ENCODE measurements at regions not wholly inside any gene's neighbourhood (a gene's known extent, or its start where the extent isn't known, plus 50 kb on each side); places are given as distances from the start of the nearest gene placed in this dataset.

GRCh38 chr6:28720357-28721231 lies 194.9 kb downstream of the GPX5 start:
- DNase-seq: no peak
- in situ Hi-C loops (cut with HindIII; ENCODE audit: low pct_ligation_motif_present, low pct_unique_long_range_greater_than_20kb, low sequenced_read_pairs): no loop called here

- DNase-seq: no peak
- in situ Hi-C loops (cut with HindIII; ENCODE audit: low pct_ligation_motif_present, low pct_unique_long_range_greater_than_20kb, low sequenced_read_pairs): no loop called here
Measured at GRCh38 chr6:28721372-28721771, 195.7 kb downstream of the GPX5 start.

- no peak for DNase-seq
- in situ Hi-C loops (cut with HindIII; ENCODE audit: low pct_ligation_motif_present, low pct_unique_long_range_greater_than_20kb, low sequenced_read_pairs): no loop called here
Measured at GRCh38 chr6:28724395-28724794, 198.7 kb downstream of the GPX5 start.

GRCh38 chr6:28725274-28725809 lies 198.4 kb downstream of the TRIM27 start:
- in situ Hi-C loops (cut with HindIII; ENCODE audit: low pct_ligation_motif_present, low pct_unique_long_range_greater_than_20kb, low sequenced_read_pairs): no loop called here
- no peak for DNase-seq

GRCh38 chr6:28725890-28726348 lies 197.9 kb downstream of the TRIM27 start:
- DNase-seq: no peak
- in situ Hi-C loops (cut with HindIII; ENCODE audit: low pct_ligation_motif_present, low pct_unique_long_range_greater_than_20kb, low sequenced_read_pairs): no loop called here

GRCh38 chr6:28726569-28727309 lies 197.0 kb downstream of the TRIM27 start:
- DNase-seq: no peak
- in situ Hi-C loops (cut with HindIII; ENCODE audit: low pct_ligation_motif_present, low pct_unique_long_range_greater_than_20kb, low sequenced_read_pairs): no loop called here

GRCh38 chr6:28727559-28728211 lies 196.1 kb downstream of the TRIM27 start:
- DNase-seq: no peak
- in situ Hi-C loops (cut with HindIII; ENCODE audit: low pct_ligation_motif_present, low pct_unique_long_range_greater_than_20kb, low sequenced_read_pairs): no loop called here

- DNase-seq: no peak
- in situ Hi-C loops (cut with HindIII; ENCODE audit: low pct_ligation_motif_present, low pct_unique_long_range_greater_than_20kb, low sequenced_read_pairs): no loop called here
Measured at GRCh38 chr6:28729501-28730402, 194.0 kb downstream of the TRIM27 start.

GRCh38 chr6:28732052-28732451 lies 191.7 kb downstream of the TRIM27 start:
- in situ Hi-C loops (cut with HindIII; ENCODE audit: low pct_ligation_motif_present, low pct_unique_long_range_greater_than_20kb, low sequenced_read_pairs): no loop called here
- no peak for DNase-seq

- no peak for DNase-seq
- in situ Hi-C loops (cut with HindIII; ENCODE audit: low pct_ligation_motif_present, low pct_unique_long_range_greater_than_20kb, low sequenced_read_pairs): no loop called here
Measured at GRCh38 chr6:28734443-28734959, 189.3 kb downstream of the TRIM27 start.

GRCh38 chr6:28736121-28736520 lies 187.7 kb downstream of the TRIM27 start:
- in situ Hi-C loops (cut with HindIII; ENCODE audit: low pct_ligation_motif_present, low pct_unique_long_range_greater_than_20kb, low sequenced_read_pairs): no loop called here

GRCh38 chr6:28737750-28738395 lies 185.9 kb downstream of the TRIM27 start:
- no peak for DNase-seq
- in situ Hi-C loops (cut with HindIII; ENCODE audit: low pct_ligation_motif_present, low pct_unique_long_range_greater_than_20kb, low sequenced_read_pairs): no loop called here

More at GRCh38 chr6:28736121-28736520, 187.7 kb downstream of the TRIM27 start:
- no peak for DNase-seq

GRCh38 chr6:28738396-28738765 lies 185.4 kb downstream of the TRIM27 start:
- DNase-seq: no peak
- in situ Hi-C loops (cut with HindIII; ENCODE audit: low pct_ligation_motif_present, low pct_unique_long_range_greater_than_20kb, low sequenced_read_pairs): no loop called here

- in situ Hi-C loops (cut with HindIII; ENCODE audit: low pct_ligation_motif_present, low pct_unique_long_range_greater_than_20kb, low sequenced_read_pairs): no loop called here
- DNase-seq: no peak
Measured at GRCh38 chr6:28741363-28741762, 182.4 kb downstream of the TRIM27 start.

GRCh38 chr6:28742668-28743270 lies 181.0 kb downstream of the TRIM27 start:
- peak; percentile 78 for DNase-seq
- in situ Hi-C loops (cut with HindIII; ENCODE audit: low pct_ligation_motif_present, low pct_unique_long_range_greater_than_20kb, low sequenced_read_pairs): no loop called here

- no peak for DNase-seq
Measured at GRCh38 chr6:28743271-28743789, 180.5 kb downstream of the TRIM27 start.

More at GRCh38 chr6:28743271-28743789, 180.5 kb downstream of the TRIM27 start:
- in situ Hi-C loops (cut with HindIII; ENCODE audit: low pct_ligation_motif_present, low pct_unique_long_range_greater_than_20kb, low sequenced_read_pairs): no loop called here
